Gastrocnemius medialis (tissue), 4 donors: ENCODE measurements at regions not wholly inside any gene's neighbourhood (a gene's known extent, or its start where the extent isn't known, plus 50 kb on each side); places are given as distances from the start of the nearest gene placed in this dataset.

ENCODE experiments used
- CTCF ChIP-seq, 5 experiments: fragments of 450-650 bp in 3 of 5; fragments of 200-600 bp in 2 of 5; sonication (generic) in 2 of 5; IDR thresholded peaks in 4 of 5; conservative IDR thresholded peaks in 1 of 5; 1 replicate in 4 of 5; 2 replicates in 1 of 5; pipeline ENCODE4 v1.5.1; 2016 to 2019; ENCODE audit warnings: antibody characterized with exemption in 5 of 5, mild to moderate bottlenecking in 3 of 5, moderate library complexity in 3 of 5
- POLR2A ChIP-seq, 2 donors: fragments of 450-650 bp; IDR thresholded peaks; one replicate each; pipeline ENCODE4 v1.6.1; 2017; ENCODE audit warnings: antibody characterized with exemption in 2 of 2, mild to moderate bottlenecking in 2 of 2, moderate library complexity in 2 of 2

GRCh38 chr16:86070971-86071370, 172.0 kb downstream of the IRF8 start:
- TF ChIP-seq CTCF (IDR thresholded peaks at IDR 0.05 in 4 of 5, conservative IDR thresholded peaks at IDR 0.05 in 1 of 5) (no peak), POLR2A (IDR thresholded peaks at IDR 0.05) (no peak)
